ENCODE measurements at regions not wholly inside any gene's neighbourhood (a gene's known extent, or its start where the extent isn't known, plus 50 kb on each side); places are given as distances from the start of the nearest gene placed in this dataset.

DNA sequence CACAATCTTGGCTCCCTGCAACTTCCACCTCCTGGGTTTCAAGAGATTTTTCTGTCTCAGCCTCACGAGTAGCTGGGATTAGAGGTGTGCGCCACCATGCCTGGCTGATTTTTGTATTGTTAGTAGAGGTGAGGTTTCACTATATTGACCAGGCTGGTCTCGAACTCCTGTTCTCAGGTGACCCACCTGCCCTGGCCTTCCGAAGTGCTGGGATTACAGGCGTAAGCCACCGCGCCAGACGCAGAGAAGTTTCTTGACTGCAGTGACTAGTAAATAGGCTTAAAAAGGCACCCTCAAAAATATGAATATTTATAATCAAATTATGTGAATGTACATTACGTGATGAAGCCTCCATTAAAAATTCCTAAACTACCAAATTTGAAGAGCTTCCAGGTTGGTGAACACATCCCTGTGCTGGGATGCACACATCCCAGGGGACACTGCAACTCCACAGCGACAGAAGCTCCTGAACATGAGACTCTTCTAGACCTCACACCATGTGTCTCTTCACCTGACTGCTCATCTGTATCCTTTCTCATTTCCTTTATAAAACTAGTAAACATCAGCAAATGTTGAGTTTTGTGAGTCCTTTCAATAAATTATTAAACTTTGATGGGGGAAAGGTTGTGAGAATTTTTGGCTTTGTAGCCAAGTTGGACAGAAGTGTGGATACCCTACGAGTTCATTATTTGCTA, 203.3 kb upstream of the SPOPL start:
- TF ChIP-seq, protein P1, sequence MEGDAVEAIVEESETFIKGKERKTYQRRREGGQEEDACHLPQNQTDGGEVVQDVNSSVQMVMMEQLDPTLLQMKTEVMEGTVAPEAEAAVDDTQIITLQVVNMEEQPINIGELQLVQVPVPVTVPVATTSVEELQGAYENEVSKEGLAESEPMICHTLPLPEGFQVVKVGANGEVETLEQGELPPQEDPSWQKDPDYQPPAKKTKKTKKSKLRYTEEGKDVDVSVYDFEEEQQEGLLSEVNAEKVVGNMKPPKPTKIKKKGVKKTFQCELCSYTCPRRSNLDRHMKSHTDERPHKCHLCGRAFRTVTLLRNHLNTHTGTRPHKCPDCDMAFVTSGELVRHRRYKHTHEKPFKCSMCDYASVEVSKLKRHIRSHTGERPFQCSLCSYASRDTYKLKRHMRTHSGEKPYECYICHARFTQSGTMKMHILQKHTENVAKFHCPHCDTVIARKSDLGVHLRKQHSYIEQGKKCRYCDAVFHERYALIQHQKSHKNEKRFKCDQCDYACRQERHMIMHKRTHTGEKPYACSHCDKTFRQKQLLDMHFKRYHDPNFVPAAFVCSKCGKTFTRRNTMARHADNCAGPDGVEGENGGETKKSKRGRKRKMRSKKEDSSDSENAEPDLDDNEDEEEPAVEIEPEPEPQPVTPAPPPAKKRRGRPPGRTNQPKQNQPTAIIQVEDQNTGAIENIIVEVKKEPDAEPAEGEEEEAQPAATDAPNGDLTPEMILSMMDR (IDR thresholded peaks at IDR 0.05; ENCODE audit: poor library complexity): no peak
- no peak for TF ChIP-seq EZH2phosphoT487 (IDR thresholded peaks at IDR 0.05; ENCODE audit: low read depth, severe bottlenecking, unreplicated experiment)

All from hepatocyte (in vitro differentiated cells).